Fibroblast of the aortic adventitia (primary cell): ENCODE measurements at regions not wholly inside any gene's neighbourhood (a gene's known extent, or its start where the extent isn't known, plus 50 kb on each side); places are given as distances from the start of the nearest gene placed in this dataset.

Experiments used
- DNase-seq: peaks from one replicate; pipeline ENCODE4 v3.0.0-alpha.2; 2010; ENCODE audit warnings: low read depth
- H3K4me3 ChIP-seq: 2 replicates; pipeline ENCODE4 v1.5.1; 2011; ENCODE audit warnings: low read depth, mild to moderate bottlenecking, control low read depth, low read length, moderate library complexity
- TF ChIP-seq, protein P1 (sequence below): IDR thresholded peaks from 2 replicates; pipeline ENCODE4 v1.5.1; 2011; ENCODE audit warnings: mild to moderate bottlenecking, low read length, control low read depth, inconsistent platforms; ENCODE audit not compliant: insufficient read depth

DNA sequence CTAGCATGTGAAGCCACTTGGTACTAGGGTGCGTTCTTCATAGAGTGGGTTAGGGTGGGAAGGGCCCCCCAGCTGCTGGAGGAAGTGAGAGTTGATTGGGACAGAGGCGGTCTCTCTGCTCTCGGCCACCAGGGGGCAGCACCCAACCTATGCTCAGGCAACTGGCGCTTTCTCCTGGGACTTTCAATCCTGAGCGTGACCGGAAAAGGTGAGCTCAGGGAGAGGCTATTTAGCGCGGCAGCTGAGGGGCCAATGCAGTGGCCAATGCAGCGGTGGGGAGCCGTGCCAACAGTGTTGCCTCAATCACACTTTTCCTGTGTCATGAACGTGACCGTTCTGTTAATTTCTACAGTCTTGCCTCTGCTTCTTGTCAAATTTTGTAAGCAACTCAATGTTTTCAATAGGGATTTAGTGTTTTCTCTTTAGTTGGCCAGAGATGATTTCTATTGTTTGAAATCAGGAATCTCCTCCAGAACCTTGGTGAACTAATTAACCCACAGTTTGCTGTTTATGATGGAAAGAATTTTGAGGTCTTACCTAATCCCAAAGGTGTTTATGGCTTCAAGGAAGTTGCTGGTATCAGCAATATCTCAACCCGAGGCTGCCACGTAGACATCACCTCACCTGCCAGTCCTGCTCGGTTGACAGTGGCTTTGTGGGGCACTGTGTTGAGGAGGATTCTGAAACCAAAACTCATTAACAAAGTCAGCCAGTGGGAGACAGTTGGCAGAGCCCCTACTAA, 67.9 kb upstream of the PDZD8 start:
- peak; percentile 80 for DNase-seq
- TF ChIP-seq, protein P1, sequence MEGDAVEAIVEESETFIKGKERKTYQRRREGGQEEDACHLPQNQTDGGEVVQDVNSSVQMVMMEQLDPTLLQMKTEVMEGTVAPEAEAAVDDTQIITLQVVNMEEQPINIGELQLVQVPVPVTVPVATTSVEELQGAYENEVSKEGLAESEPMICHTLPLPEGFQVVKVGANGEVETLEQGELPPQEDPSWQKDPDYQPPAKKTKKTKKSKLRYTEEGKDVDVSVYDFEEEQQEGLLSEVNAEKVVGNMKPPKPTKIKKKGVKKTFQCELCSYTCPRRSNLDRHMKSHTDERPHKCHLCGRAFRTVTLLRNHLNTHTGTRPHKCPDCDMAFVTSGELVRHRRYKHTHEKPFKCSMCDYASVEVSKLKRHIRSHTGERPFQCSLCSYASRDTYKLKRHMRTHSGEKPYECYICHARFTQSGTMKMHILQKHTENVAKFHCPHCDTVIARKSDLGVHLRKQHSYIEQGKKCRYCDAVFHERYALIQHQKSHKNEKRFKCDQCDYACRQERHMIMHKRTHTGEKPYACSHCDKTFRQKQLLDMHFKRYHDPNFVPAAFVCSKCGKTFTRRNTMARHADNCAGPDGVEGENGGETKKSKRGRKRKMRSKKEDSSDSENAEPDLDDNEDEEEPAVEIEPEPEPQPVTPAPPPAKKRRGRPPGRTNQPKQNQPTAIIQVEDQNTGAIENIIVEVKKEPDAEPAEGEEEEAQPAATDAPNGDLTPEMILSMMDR, result peak; percentile 86
- peak overlapping the region; percentile 31 for H3K4me3 ChIP-seq

DNA sequence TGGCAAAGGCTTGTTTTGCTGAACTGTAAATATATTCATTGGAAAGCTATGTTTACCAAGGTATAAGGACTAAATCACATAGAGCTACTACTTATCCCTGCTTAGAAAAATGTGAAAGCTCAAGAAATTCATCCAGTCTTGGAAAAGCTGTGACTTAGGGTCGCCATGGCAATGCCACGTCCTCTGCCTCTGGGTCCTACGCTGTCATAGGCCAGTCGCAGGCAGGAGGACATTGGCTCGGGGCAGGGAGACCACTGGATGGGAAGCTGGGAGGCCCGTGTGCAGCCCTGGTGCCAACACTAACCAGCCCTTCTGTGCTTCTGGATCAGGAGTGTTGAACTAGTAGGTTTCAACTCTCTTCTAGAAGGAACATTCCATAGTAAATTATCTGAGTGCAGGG, 67.3 kb upstream of the PDZD8 start:
- no peak overlapping the region for H3K4me3 ChIP-seq
- DNase-seq, result no peak
- TF ChIP-seq, protein P1, result no peak

DNA sequence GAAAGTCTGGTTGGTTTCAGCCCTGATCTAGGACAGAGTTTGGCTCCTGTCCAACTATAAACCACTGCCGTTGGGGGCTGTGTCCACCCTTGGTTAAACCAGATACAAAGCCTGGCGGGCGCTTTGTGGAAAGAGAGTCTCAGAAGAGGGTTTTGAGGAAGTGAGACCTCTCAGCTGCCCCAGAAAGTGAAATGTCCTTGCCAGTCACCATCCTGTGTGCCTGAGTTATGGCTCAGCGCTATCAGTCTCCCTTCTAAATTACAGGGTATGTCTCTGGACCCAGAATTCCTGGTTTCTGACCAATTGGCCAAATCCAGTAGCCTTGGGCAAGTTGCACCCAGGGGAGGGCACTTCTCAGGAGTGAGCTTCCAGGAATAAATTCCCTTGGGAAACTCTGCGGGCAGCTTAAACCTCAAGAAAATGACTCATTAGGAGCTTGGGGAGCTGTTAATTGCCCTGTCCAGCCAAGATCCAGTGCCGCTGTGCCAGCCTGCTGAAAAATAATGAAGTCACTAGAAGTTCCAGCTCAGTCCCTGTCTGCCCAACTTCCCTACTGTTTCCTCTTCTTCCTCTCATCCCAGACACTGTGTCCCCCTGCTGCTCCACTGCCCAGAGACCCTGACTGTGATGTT, 66.7 kb upstream of the PDZD8 start:
- H3K4me3 ChIP-seq, result no peak overlapping the region
- TF ChIP-seq, protein P1, result no peak
- DNase-seq, result peak; percentile 90

DNA sequence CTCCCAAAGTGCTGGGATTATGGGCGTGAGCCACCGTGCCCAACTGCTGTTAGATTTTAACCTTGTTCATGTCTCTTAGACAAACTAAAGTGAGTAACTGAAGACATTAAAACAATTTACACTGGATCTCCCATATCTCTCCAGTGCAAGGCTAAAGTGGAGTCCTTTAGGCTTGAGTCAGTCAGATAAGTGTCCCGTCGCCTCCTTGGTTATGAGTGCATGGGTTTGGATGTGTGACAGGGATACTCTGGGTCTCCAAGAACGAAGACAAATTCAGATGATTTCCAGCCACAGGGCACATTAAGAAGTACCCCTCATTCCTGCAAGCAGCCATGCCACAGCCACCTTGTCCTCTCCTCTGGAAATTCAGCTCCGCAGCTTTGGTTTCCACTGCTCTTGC, 66.1 kb upstream of the PDZD8 start:
- TF ChIP-seq, protein P1, result no peak
- no peak for DNase-seq
- H3K4me3 ChIP-seq, result no peak overlapping the region

DNA sequence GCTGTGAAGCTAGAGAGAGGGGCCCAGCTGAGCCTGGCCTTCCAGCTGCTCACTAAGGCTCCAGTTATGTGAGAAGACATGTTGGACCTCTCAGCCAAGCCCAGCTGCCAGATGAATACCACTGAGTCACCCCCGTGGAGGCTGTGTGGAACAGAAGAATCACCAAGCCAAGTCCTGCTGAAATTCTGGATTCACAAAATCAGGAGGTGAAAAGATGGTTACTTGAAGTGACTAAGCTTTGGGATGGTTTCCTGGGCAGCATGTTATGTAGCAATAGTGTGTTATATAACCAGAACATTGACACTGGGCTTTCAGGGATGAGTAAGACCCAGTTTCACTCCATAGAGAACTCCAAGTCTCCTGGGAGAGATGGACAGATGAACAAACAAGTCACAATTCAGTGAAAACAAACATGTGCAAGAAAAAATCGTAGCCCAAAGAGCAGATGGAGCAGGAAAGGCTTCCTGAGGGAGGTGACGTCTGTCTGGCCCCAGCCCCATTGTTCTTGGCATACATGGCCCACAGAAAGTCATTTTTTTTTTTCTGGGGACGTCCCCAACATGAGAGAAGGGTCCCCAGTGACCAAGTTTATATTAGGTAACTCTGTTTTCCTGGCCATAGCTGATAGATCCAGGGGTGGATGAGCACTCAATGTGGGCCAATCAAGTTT, 64.1 kb upstream of the PDZD8 start:
- TF ChIP-seq, protein P1, result no peak
- DNase-seq, result peak; percentile 93
- no peak overlapping the region for H3K4me3 ChIP-seq

DNA sequence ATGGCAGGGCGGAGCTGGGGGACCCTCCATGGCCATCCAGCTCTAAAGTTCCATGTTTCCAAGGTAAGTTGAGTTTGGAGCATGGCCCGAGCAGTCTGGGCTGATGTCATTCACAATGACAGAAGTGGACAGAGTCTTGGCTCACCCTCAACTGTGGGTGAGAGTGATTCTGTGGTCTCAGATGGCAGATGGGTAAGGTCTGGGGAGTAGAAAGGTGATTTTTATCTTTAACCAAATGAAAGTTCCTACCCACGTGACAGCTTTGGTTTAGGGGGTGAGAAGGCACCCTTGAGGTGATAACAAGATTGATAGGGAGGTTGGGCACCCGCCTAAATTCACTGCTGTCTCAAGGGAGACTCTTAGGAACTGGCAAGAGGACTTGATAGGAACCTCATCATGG, 57.6 kb upstream of the PDZD8 start:
- no peak overlapping the region for H3K4me3 ChIP-seq
- no peak for DNase-seq
- TF ChIP-seq, protein P1, result no peak
